Spleen (tissue), 7 donors: ENCODE measurements at regions not wholly inside any gene's neighbourhood (a gene's known extent, or its start where the extent isn't known, plus 50 kb on each side); places are given as distances from the start of the nearest gene placed in this dataset.

ENCODE experiments used
- POLR2AphosphoS5 ChIP-seq, 3 donors: sonication (generic); formaldehyde crosslinking; IDR thresholded peaks; one replicate each; pipeline ENCODE4 v1.5.1; 2017; ENCODE audit warnings: antibody characterized with exemption in 3 of 3
- TF ChIP-seq, protein P1 (sequence below), 11 experiments: fragments of 200-600 bp in 7 of 11; fragments of 450-650 bp in 4 of 11; sonication (generic) in 4 of 11; IDR thresholded peaks in 8 of 11; conservative IDR thresholded peaks in 3 of 11; 1 replicate in 7 of 11; 2 replicates in 4 of 11; pipeline versions ENCODE4 v1.4.0 to v1.8.0; 2016 to 2021; ENCODE audit warnings: antibody characterized with exemption in 11 of 11, inconsistent platforms in 4 of 11, mild to moderate bottlenecking in 1 of 11
- donor health status: DM: no; HTN: no; CAD: no; lungs with moderate emphysema.
- donor health status: DM: no; HTN: no; CAD: no.
- donor health status: DM: no; HTN: no; CAD: no.

GRCh38 chr5:175593794-175594193 is 64.1 kb upstream of the HRH2 start:
- TF ChIP-seq, protein P1, sequence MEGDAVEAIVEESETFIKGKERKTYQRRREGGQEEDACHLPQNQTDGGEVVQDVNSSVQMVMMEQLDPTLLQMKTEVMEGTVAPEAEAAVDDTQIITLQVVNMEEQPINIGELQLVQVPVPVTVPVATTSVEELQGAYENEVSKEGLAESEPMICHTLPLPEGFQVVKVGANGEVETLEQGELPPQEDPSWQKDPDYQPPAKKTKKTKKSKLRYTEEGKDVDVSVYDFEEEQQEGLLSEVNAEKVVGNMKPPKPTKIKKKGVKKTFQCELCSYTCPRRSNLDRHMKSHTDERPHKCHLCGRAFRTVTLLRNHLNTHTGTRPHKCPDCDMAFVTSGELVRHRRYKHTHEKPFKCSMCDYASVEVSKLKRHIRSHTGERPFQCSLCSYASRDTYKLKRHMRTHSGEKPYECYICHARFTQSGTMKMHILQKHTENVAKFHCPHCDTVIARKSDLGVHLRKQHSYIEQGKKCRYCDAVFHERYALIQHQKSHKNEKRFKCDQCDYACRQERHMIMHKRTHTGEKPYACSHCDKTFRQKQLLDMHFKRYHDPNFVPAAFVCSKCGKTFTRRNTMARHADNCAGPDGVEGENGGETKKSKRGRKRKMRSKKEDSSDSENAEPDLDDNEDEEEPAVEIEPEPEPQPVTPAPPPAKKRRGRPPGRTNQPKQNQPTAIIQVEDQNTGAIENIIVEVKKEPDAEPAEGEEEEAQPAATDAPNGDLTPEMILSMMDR (IDR thresholded peaks at IDR 0.05 in 8 of 11, conservative IDR thresholded peaks at IDR 0.05 in 3 of 11), result no peak
- no peak for TF ChIP-seq POLR2AphosphoS5 (IDR thresholded peaks at IDR 0.05)
